Ovary (tissue), 7 donors: ENCODE measurements at regions not wholly inside any gene's neighbourhood (a gene's known extent, or its start where the extent isn't known, plus 50 kb on each side); places are given as distances from the start of the nearest gene placed in this dataset.

Source experiments
- DNase-seq, 5 donors: peaks; one replicate each; pipeline ENCODE4 v3.0.0-alpha.2; 2019 to 2020
- H3K27ac ChIP-seq, 2 donors: fragments of 200-600 bp; one replicate each; pipeline versions ENCODE4 v1.5.1 to v1.8.0; 2019 to 2022
- H3K27me3 ChIP-seq: fragments of 200-600 bp; one replicate; pipeline ENCODE4 v1.8.0; 2022
- H3K36me3 ChIP-seq: fragments of 200-600 bp; sonication (generic); one replicate; pipeline ENCODE4 v1.5.1; 2019
- H3K4me1 ChIP-seq: one replicate; pipeline ENCODE4 v1.8.1; 2013; ENCODE audit warnings: mild to moderate bottlenecking, moderate library complexity; ENCODE audit not compliant: insufficient read depth
- H3K4me3 ChIP-seq: fragments of 200-600 bp; sonication (generic); one replicate; pipeline ENCODE4 v1.5.1; 2017
- H3K9me3 ChIP-seq, 2 donors: fragments of 200-600 bp in 1 of 2; sonication (generic) in 1 of 2; one replicate each; pipeline versions ENCODE4 v1.5.1 to v1.8.1; 2013 to 2019; ENCODE audit warnings: mild to moderate bottlenecking in 1 of 2, moderate library complexity in 1 of 2
- CTCF ChIP-seq, 3 donors: fragments of 450-650 bp in 2 of 3; fragments of 200-600 bp in 1 of 3; IDR thresholded peaks; one replicate each; pipeline versions ENCODE4 v1.5.1 to v1.8.0; 2016 to 2022; ENCODE audit warnings: antibody characterized with exemption in 3 of 3, mild to moderate bottlenecking in 1 of 3
- EP300 ChIP-seq: sonication (generic); formaldehyde crosslinking; IDR thresholded peaks from one replicate; pipeline ENCODE4 v1.6.1; 2017; ENCODE audit warnings: antibody characterized with exemption
- POLR2A ChIP-seq: fragments of 450-650 bp; IDR thresholded peaks from one replicate; pipeline ENCODE4 v1.6.1; 2017; ENCODE audit warnings: antibody characterized with exemption, mild to moderate bottlenecking, moderate library complexity
- WGBS, 3 donors: extraction: QIAGEN DNeasy Blood & Tissue Kit in 1 of 3; methylation state at CpG; one replicate each; pipeline versions ENCODE4 v1.1.5 to v1.1.7; 2013 to 2017; 5-methylcytosine and 5-hydroxymethylcytosine counted together
- intact Hi-C, 4 donors: fragments of 100-400 bp; cut with DNase I; formaldehyde crosslinking; loops; one replicate each; pipeline versions ENCODE4 v1.11.0 to v1.15.1; 2022 to 2023
- donor health status: DM: no; HTN: no; CAD: no; lungs with moderate emphysema.
- donor health status: DM: no; HTN: no; CAD: no.
- donor health status: Bipolar disorder and iron deficiency.
- donor health status: DM: no; HTN: no; CAD: no.
- donor health status: DM: yes; HTN: yes; CAD: no.

GRCh38 chr3:101946906-101947305 lies 97.6 kb downstream of the NFKBIZ start:
- Histone ChIP-seq H3K9me3 (no peaks in the 10 kb centered on the region), H3K36me3 (no peaks in the 10 kb centered on the region), H3K27me3 (no peaks in the 10 kb centered on the region), H3K4me1 (no peaks in the 10 kb centered on the region), H3K27ac (no peak overlapping the region), H3K4me3 (no peak overlapping the region)
- WGBS, 3 donors: 47 to 85% (median 80%) methylated on average over 3 of the region's 3 CpGs
- intact Hi-C loops: no loop called here
- DNase-seq: no peak
- TF ChIP-seq EP300: no peak
- no peak for TF ChIP-seq POLR2A
- TF ChIP-seq CTCF (IDR thresholded peaks at IDR 0.05): no peak

GRCh38 chr3:101950510-101950909 lies 101.2 kb downstream of the NFKBIZ start:
- Histone ChIP-seq H3K27me3 (no peaks in the 10 kb centered on the region), H3K27ac (no peak overlapping the region), H3K4me1 (no peaks in the 10 kb centered on the region), H3K36me3 (no peaks in the 10 kb centered on the region), H3K4me3 (no peak overlapping the region), H3K9me3 (no peaks in the 10 kb centered on the region)
- no peak for DNase-seq
- intact Hi-C loops: no loop called here
- 87 to 92% (median 89%) methylated on average over 4 of the region's 4 CpGs for WGBS, 3 donors
- TF ChIP-seq EP300 (no peak), CTCF (IDR thresholded peaks at IDR 0.05) (no peak), POLR2A (no peak)

GRCh38 chr3:101950985-101951733 lies 101.8 kb downstream of the NFKBIZ start:
- Histone ChIP-seq H3K4me1 (no peaks in the 10 kb centered on the region), H3K27ac (no peak overlapping the region), H3K36me3 (no peaks in the 10 kb centered on the region), H3K4me3 (no peak overlapping the region), H3K9me3 (no peaks in the 10 kb centered on the region), H3K27me3 (no peaks in the 10 kb centered on the region)
- intact Hi-C loops: no loop called here
- 86 to 97% (median 89%) methylated on average over 1 of the region's 1 CpG for WGBS, 3 donors
- DNase-seq: no peak
- TF ChIP-seq CTCF (IDR thresholded peaks at IDR 0.05) (no peak), EP300 (no peak), POLR2A (no peak)

GRCh38 chr3:101954361-101954760 lies 105.0 kb downstream of the NFKBIZ start:
- WGBS, 3 donors: 58 to 66% (median 60%) methylated on average over 6 of the region's 6 CpGs
- no peak for DNase-seq
- H3K9me3 ChIP-seq: no peaks in the 10 kb centered on the region
- H3K4me3 ChIP-seq: no peak overlapping the region
- no peaks in the 10 kb centered on the region for H3K27me3 ChIP-seq
- H3K36me3 ChIP-seq: no peaks in the 10 kb centered on the region
- TF ChIP-seq CTCF (IDR thresholded peaks at IDR 0.05) (no peak), POLR2A (no peak), EP300 (no peak)
- intact Hi-C loops: no loop called here
- no peak overlapping the region for H3K27ac ChIP-seq
- no peaks in the 10 kb centered on the region for H3K4me1 ChIP-seq
